UCSD-AML1 (cell line): ENCODE measurements at regions not wholly inside any gene's neighbourhood (a gene's known extent, or its start where the extent isn't known, plus 50 kb on each side); places are given as distances from the start of the nearest gene placed in this dataset.
A peak's percentile ranks its signal among the peaks of the same experiment; 100 is the strongest.

Experiments
- DNase-seq: peaks from one replicate; lab custom pipeline; 2025; ENCODE audit not compliant: unreplicated experiment; lab: John Stamatoyannopoulos, UW

DNA sequence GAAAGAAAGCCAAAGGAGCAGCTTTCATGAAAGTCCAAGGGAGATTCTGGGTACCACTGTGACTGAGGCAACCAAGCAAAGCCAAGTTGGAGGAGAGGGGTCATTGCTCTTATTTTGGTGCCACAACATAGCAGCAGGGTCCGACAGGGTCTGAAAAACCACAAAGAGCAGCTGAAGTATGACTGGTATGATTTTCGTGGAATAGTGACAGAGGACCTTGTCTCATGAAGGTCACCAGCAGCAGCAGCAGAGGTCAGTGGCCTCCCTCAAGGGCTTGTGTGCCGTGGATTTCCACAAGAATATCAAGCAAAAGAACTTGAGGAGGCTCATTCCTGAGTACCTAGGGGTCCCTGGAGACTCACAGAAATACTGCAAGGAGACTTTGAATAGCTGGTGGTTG is 160.9 kb upstream of the SYT6 start:
- DNase-seq, result no peak

DNA sequence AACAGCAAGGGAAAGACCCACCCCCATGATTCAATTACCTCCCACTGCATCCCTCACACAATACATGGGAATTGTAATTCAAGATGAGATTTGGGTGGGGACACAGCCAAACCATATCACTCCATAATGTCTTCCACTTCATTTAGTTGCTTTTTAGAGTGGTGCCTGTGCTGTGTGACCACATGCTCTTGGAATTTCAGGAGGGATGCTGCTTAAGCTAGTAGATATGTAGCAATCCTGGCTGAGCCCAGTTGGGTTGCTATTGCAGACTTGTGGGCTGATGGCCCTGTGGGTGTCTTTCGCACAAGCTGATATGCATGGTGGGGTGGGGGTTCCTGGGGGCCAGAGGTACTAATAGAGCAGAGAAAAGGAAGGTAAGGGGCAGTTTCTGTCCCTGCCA is 160.4 kb upstream of the SYT6 start:
- no peak for DNase-seq

DNA sequence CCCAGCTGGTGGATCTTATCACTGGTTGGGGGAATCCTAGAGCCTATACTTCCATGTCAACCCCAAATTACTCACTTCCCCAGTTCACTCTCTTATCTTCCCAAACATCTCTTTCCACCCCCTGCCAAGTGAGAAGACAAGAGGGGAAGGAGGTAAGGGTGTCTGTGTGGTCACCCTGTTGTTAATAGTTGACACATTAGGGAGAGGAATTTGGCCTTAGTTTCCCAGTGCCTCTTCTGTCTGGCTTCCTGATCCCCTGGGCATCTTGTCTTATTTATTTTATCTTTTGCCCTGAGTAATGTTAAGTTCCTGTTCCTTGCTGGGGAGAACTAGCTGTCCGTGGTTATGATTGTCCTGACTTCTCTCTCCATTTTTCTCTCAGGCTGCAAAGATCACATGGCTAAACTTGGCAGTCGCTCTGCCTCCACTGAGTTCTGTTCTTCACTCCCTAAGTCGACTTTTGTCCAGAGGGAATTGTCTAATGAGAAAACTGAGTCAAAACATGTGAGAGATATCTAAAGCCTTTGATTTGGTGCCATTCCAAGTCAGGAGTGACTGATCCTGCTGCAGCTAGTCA is 157.1 kb upstream of the SYT6 start:
- DNase-seq, result no peak

DNA sequence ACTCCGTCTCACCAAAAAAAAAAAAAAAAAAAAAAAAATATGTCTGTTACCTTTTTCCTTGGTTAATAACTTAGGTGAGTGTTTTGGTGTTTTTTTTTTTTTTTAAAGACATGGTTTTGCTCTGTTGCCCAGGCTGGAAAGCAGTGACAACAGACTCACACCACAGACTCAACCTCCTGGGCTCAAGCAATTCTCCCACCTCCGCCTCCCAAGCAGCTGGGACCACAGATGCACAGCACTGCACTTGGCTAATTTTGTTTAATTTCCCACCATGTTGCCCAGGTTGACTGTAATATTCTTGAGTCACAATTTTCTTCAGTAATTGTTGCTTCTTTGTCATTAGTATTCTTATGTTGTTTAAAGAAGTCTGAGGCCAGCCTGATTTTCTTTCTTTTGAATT is 149.2 kb upstream of the SYT6 start:
- DNase-seq, result no peak

DNA sequence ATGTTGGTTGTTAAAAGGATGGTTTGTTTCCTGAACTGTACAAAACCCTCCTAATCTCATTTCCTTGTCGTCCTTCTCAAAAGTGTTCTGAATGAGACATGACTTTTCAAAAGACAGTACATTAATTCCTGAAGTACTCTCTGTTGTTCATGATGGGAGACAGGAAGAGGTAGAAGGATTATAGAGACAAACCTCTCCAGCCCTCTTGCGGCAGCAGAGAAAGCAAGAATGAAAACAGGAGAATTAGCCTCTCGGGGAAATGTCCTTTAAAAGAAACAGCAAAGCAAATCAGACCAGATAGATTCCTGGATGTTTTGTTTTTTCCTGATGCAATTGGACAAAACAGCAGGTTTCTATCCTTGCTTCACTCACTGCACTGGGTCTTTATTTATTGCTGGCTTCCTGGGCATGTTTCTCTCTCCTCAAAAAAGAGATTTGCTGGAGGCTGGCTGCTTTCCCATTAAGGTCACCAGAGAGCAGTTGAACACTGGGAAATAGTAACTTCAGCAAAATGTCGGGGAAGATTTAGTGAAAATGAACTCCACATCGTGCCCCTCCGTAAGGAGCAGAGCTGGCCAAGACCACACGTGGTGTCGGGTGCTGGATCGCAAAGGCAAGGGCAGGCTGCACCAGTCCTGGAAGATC is 145.8 kb upstream of the SYT6 start:
- DNase-seq, result no peak

DNA sequence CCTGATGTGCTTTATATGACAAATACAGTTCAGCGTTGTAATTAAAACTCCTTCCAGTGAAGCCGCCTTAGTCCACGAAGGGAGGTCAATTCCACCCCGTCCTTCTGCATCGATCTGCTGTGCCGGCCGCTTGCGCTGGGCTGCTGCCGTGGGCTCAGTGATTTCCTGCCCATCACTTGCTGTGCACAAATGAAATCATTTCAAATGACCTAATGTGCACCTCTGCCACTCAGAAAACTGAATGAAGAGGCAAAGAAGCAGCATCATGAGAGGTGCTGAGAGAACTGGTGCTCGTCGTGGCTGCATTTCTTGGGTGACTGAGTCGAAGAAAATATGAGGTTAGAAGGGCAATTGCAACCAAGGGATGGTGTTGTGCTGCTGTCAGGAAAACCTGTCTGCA is 144.3 kb upstream of the SYT6 start:
- DNase-seq, result no peak

DNA sequence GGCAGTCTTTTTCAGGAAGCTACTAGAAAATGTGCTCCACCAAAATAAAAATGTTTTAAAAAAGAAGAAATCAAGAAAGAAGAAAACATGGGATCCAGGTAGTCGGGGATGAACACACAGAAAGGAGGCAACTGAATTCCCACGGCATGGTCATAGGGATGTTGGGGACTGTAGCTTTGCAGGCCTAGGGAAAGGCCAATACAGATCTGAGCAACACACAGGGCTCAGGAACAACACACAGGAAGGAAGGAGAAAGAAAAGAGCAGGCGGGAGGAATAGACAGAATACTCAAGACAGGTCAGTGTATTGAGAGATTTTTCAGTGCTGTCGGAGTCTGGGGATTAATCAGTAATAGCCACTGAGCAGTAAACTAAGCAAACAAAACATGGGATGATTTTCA is 142.7 kb upstream of the SYT6 start:
- DNase-seq, result no peak

DNA sequence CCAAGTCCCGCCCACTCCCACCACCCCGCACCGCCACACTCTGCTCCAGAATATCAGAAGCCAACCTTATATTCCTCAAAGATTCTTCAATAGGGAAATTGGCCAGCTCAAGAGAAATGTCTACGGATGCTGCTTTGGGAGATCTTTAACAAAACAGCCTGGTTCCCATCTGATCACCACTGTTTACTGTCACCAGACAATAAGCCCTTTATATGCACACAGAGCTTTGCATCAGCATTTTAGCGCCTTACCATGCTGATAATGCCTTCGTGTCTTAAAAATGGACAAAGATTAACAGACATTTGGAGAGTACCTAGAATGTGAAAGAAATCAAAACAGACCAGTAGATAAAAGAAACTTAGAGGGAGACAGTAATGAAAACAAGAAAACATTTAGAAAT is 141.7 kb upstream of the SYT6 start:
- DNase-seq, result no peak

GRCh38 chr1:114292835-114293234 is 139.2 kb upstream of the SYT6 start:
- no peak for DNase-seq

DNA sequence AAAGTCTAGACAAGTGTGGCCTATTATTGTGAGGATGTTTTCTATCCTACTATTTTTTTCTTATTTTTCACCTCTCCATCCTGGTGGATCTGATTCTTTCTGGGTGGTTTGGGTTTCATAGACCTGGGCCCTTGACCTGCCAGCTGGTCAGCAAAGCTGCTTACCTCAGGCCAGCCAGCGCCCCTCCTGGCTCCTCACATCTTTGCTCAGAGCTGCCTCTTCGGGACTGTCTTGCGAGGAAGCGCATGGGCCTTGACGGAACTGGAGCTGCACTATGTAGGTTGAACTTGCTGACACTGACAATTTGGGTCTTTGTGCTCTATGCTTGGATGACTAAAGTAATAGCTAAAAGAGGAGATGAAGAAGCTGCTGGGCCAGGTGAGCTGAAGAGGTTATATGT is 138.5 kb upstream of the SYT6 start:
- DNase-seq, result no peak

DNA sequence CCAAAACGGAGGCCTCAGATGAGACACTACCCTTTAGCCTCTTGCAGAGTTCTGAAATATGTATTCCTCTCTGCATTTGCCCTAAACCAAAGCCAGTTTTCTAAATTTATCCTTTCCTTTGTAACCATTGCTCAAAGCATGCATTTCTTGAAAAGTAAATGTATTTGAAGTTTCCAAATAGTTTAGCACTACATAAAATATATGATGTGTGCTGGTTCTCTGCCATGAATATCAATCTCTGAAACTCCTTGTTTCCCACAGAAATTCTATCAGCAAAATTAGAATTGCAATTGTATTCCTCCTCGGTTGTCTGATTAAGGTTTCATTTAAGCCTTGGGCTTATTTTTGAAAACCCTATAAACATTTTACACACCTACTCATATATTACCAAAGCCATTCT is 137.1 kb upstream of the SYT6 start:
- DNase-seq, result no peak

- no peak for DNase-seq
Measured at GRCh38 chr1:114290341-114290740, 136.7 kb upstream of the SYT6 start.

- no peak for DNase-seq
Measured at GRCh38 chr1:114289824-114290223, 136.2 kb upstream of the SYT6 start.

- DNase-seq, result no peak
Measured at GRCh38 chr1:114289306-114289705, 135.6 kb upstream of the SYT6 start.

- DNase-seq, result no peak
Measured at GRCh38 chr1:114286960-114287359, 133.3 kb upstream of the SYT6 start.

DNA sequence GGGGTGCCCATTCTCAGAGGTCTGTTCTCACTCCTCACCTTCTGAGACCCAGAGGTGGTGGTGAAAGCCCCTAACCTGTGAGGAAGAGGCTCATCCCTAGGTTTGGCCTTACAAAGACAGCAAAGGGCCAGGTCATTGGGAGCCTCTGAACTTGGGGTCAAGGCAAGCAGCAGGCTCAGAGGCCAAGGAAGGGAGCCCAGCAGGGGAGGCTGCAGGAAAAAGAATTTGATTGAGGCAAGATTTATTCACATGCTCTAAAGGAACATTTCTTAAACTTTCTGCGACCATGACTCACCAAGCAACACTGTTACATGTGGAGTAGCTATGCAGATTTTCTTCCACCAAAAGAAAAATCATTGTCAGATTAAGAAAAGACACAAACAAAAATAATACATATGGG is 132.5 kb upstream of the SYT6 start:
- no peak for DNase-seq

- DNase-seq, result peak; percentile 75
Measured at GRCh38 chr1:114282751-114283403, 129.2 kb upstream of the SYT6 start.

GRCh38 chr1:114278911-114279310 is 125.2 kb upstream of the SYT6 start:
- DNase-seq, result no peak

GRCh38 chr1:114278430-114278829 is 124.8 kb upstream of the SYT6 start:
- DNase-seq, result no peak

DNA sequence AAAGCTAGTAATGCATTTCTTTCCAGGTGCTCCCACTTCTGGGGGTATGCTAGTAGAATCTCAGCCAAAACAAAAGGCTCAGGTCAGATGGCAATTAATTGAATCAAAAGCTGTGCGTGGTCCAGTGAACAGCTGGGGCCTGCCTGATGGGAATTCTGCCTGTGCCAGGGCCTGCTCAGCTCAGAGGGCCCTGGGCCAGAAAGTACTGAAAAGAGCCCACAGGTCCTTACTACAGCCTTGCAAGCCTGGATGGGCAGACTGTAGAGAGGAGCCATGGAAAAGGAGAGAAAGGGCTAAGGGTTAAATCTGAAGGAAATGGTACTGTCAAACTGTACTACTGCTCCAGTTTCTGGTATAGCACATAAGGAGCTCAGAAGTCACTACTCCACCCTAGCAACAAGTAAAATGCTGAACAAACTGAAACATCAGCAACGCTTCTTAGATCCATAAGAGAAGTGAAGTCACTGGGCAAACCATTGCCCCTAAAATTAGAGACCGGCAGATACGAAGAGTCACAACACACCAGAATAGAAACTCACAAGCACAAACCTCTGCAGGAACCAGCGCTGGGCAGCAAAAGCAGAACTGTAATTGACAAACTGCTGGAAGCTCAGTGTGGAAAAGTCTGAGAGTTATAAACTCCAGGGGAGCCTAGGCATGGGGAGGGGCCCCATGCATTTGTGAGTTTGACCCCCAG is 121.1 kb upstream of the SYT6 start:
- no peak for DNase-seq

GRCh38 chr1:114272593-114272992 is 118.9 kb upstream of the SYT6 start:
- no peak for DNase-seq

DNA sequence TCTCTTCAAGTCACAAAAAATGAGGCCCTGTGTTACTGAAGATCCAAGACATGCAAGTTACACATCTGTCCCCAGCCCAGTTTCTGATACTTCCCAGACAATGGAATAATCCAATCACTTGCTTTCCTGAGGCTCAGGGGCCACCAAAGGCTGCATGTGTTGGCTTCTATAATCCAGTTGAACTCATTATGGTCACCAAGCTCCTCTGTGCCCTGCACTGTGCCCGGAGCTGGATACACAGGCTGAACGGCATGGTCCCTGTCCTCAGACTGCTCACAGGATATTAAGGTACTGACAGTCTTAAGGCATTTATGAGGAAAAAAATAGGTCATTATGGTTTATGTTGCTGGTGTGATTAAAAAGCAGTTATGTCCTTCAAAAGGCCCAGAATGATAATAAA is 117.0 kb upstream of the SYT6 start:
- DNase-seq, result no peak
